ENCODE measurements at regions not wholly inside any gene's neighbourhood (a gene's known extent, or its start where the extent isn't known, plus 50 kb on each side); places are given as distances from the start of the nearest gene placed in this dataset.

GRCh38 chr4:13306356-13306755 is 177.8 kb downstream of the RAB28 start:
- ATAC-seq (ENCODE audit: low read depth) (no peak), DNase-seq (no peak)
- Mint-ChIP-seq H3K4me3 (no peak overlapping the region), H3K9me3 (ENCODE audit: insufficient read depth) (peaks cover 4% of the 10 kb centered on the region), H3K27ac (no peak overlapping the region), H3K27me3 (no peaks in the 10 kb centered on the region), H3K4me1 (no peaks in the 10 kb centered on the region)
- H3K27me3 ChIP-seq (replicated peaks in 1 of 4; ENCODE audit: control extremely low read depth in 1 of 4, control insufficient read depth in 3 of 4, insufficient read depth in 4 of 4, low read length in 3 of 4): no peaks in the 10 kb centered on the region
- H3K36me3 ChIP-seq (replicated peaks in 1 of 2; ENCODE audit: control extremely low read depth in 1 of 2, control insufficient read depth in 1 of 2, extremely low read depth in 1 of 2, insufficient read depth in 2 of 2, low read length in 1 of 2): no peaks in the 10 kb centered on the region
- CTCF ChIA-PET: no interaction called here
- no peaks in the 10 kb centered on the region for H4K20me1 ChIP-seq (ENCODE audit: control insufficient read depth, insufficient read depth, low read length, poor library complexity, severe bottlenecking)
- WGBS (ENCODE audit: insufficient coverage): no CpG with 5 or more reads among the region's 1 CpG
- TF ChIP-seq EZH2 (IDR thresholded peaks at IDR 0.05; ENCODE audit: borderline replicate concordance, insufficient read depth, low read depth, low read length, poor library complexity, severe bottlenecking): no peak
- TF ChIP-seq CTCF (IDR thresholded peaks at IDR 0.05): no peak
- POLR2A ChIA-PET: no interaction called here
- H2AFZ ChIP-seq (ENCODE audit: insufficient read depth, low read depth, low read length, poor library complexity, severe bottlenecking): no peak overlapping the region
- H3K27ac ChIP-seq (ENCODE audit: low read length in 2 of 2): no peak overlapping the region
- no peak overlapping the region for H3K4me3 ChIP-seq (ENCODE audit: control extremely low read depth in 1 of 5, extremely low read depth in 1 of 5, insufficient read depth in 1 of 5, low read depth in 2 of 5, low read length in 4 of 5)
- intact Hi-C loops (cut with micrococcal nuclease): no loop called here
- H3K79me2 ChIP-seq (ENCODE audit: control insufficient read depth, insufficient read depth, low read length): no peaks in the 10 kb centered on the region
- no peak overlapping the region for H3K4me2 ChIP-seq (replicated peaks; ENCODE audit: low read depth, low read length, poor library complexity, severe bottlenecking)
- H3K9ac ChIP-seq (ENCODE audit: low read length): no peak overlapping the region
- peaks cover 0 to 6% (median 0%) of the 10 kb centered on the region in 3 donors for H3K9me3 ChIP-seq (ENCODE audit: control extremely low read depth in 1 of 3, control insufficient read depth in 2 of 3, insufficient read depth in 1 of 3, low read length in 2 of 3)
- H3K4me1 ChIP-seq (ENCODE audit: control insufficient read depth in 2 of 2, insufficient read depth in 2 of 2, low read length in 2 of 2): no peaks in the 10 kb centered on the region

- ChIA-PET CTCF (no interaction called here), POLR2A (no interaction called here)
- no peaks in the 10 kb centered on the region for H3K27me3 ChIP-seq (replicated peaks in 1 of 4; ENCODE audit: control extremely low read depth in 1 of 4, control insufficient read depth in 3 of 4, insufficient read depth in 4 of 4, low read length in 3 of 4)
- H3K4me2 ChIP-seq (replicated peaks; ENCODE audit: low read depth, low read length, poor library complexity, severe bottlenecking): no peak overlapping the region
- Mint-ChIP-seq H3K4me3 (no peak overlapping the region), H3K27me3 (no peaks in the 10 kb centered on the region), H3K4me1 (no peaks in the 10 kb centered on the region), H3K27ac (no peak overlapping the region), H3K9me3 (ENCODE audit: insufficient read depth) (peaks cover 10% of the 10 kb centered on the region)
- H3K27ac ChIP-seq (ENCODE audit: low read length in 2 of 2): no peak overlapping the region
- H3K9me3 ChIP-seq (ENCODE audit: control extremely low read depth in 1 of 3, control insufficient read depth in 2 of 3, insufficient read depth in 1 of 3, low read length in 2 of 3): peaks cover 0 to 13% (median 0%) of the 10 kb centered on the region in 3 donors
- no CpG with 5 or more reads among the region's 2 CpGs for WGBS (ENCODE audit: insufficient coverage)
- no peak for DNase-seq
- no peak overlapping the region for H3K9ac ChIP-seq (ENCODE audit: low read length)
- H3K4me1 ChIP-seq (ENCODE audit: control insufficient read depth in 2 of 2, insufficient read depth in 2 of 2, low read length in 2 of 2): no peaks in the 10 kb centered on the region
- no peak for ATAC-seq (ENCODE audit: low read depth)
- no peak for TF ChIP-seq CTCF (IDR thresholded peaks at IDR 0.05)
- no peak for TF ChIP-seq EZH2 (IDR thresholded peaks at IDR 0.05; ENCODE audit: borderline replicate concordance, insufficient read depth, low read depth, low read length, poor library complexity, severe bottlenecking)
- no peak overlapping the region for H2AFZ ChIP-seq (ENCODE audit: insufficient read depth, low read depth, low read length, poor library complexity, severe bottlenecking)
- no peaks in the 10 kb centered on the region for H4K20me1 ChIP-seq (ENCODE audit: control insufficient read depth, insufficient read depth, low read length, poor library complexity, severe bottlenecking)
- intact Hi-C loops (cut with micrococcal nuclease): no loop called here
- H3K4me3 ChIP-seq (ENCODE audit: control extremely low read depth in 1 of 5, extremely low read depth in 1 of 5, insufficient read depth in 1 of 5, low read depth in 2 of 5, low read length in 4 of 5): no peak overlapping the region
- no peaks in the 10 kb centered on the region for H3K79me2 ChIP-seq (ENCODE audit: control insufficient read depth, insufficient read depth, low read length)
- no peaks in the 10 kb centered on the region for H3K36me3 ChIP-seq (replicated peaks in 1 of 2; ENCODE audit: control extremely low read depth in 1 of 2, control insufficient read depth in 1 of 2, extremely low read depth in 1 of 2, insufficient read depth in 2 of 2, low read length in 1 of 2)
Observed at GRCh38 chr4:13302876-13303275, 181.3 kb downstream of the RAB28 start.

All from B cell (primary cell).